HEK293T (cell line): ENCODE measurements at regions not wholly inside any gene's neighbourhood (a gene's known extent, or its start where the extent isn't known, plus 50 kb on each side); places are given as distances from the start of the nearest gene placed in this dataset.

ENCODE experiments used
- CTCF ChIA-PET: fragments of 350-600 bp; formaldehyde crosslinking; extraction: SDS; loops from one replicate; lab custom pipeline; 2021; ENCODE audit warnings: antibody characterized with exemption, inconsistent platforms; lab: Yijun Ruan, JAX
- POLR2A ChIA-PET: fragments of 350-600 bp; formaldehyde crosslinking; extraction: SDS; loops from one replicate; lab custom pipeline; 2020; ENCODE audit warnings: antibody characterized with exemption, inconsistent platforms; lab: Yijun Ruan, JAX
- DNase-seq: peaks from one replicate; pipeline ENCODE4 v3.0.0; 2012; ENCODE audit warnings: mixed read lengths; ENCODE audit errors: extremely low spot score
- ARNT ChIP-seq: fragments of 450-650 bp; IDR thresholded peaks from 2 replicates; pipeline ENCODE4 v1.6.1; 2017; ENCODE audit warnings: mild to moderate bottlenecking
- BHLHE40 ChIP-seq: fragments of 450-650 bp; IDR thresholded peaks from 2 replicates; pipeline ENCODE4 v1.6.1; 2016; ENCODE audit warnings: mild to moderate bottlenecking, moderate library complexity, borderline replicate concordance
- CTBP1 ChIP-seq: fragments of 450-650 bp; IDR thresholded peaks from 2 replicates; pipeline ENCODE4 v1.6.1; 2016; ENCODE audit warnings: borderline replicate concordance
- ELF4 ChIP-seq: fragments of 450-650 bp; IDR thresholded peaks from 2 replicates; pipeline ENCODE4 v1.6.1; 2017; ENCODE audit warnings: antibody characterized with exemption
- FOXA1 ChIP-seq: fragments of 450-650 bp; IDR thresholded peaks from 2 replicates; pipeline ENCODE4 v1.6.1; 2016; ENCODE audit warnings: mild to moderate bottlenecking
- FOXK2 ChIP-seq: fragments of 450-650 bp; IDR thresholded peaks from 2 replicates; pipeline ENCODE4 v1.6.1; 2016; ENCODE audit warnings: mild to moderate bottlenecking
- FOXM1 ChIP-seq: fragments of 450-650 bp; IDR thresholded peaks from 2 replicates; pipeline ENCODE4 v1.6.1; 2017; ENCODE audit warnings: mild to moderate bottlenecking, borderline replicate concordance
- HDGF ChIP-seq: fragments of 450-650 bp; IDR thresholded peaks from 2 replicates; pipeline ENCODE4 v1.6.1; 2017; ENCODE audit warnings: antibody characterized with exemption, borderline replicate concordance
- L3MBTL2 ChIP-seq: fragments of 450-650 bp; conservative IDR thresholded peaks from 2 replicates; pipeline ENCODE4 v1.6.1; 2016; ENCODE audit warnings: mild to moderate bottlenecking
- LEF1 ChIP-seq: fragments of 450-650 bp; IDR thresholded peaks from 2 replicates; pipeline ENCODE4 v1.6.1; 2017; ENCODE audit warnings: mild to moderate bottlenecking, borderline replicate concordance
- NFRKB ChIP-seq: fragments of 450-650 bp; IDR thresholded peaks from 2 replicates; pipeline ENCODE4 v1.6.1; 2016; ENCODE audit warnings: mild to moderate bottlenecking, moderate library complexity
- SP1 ChIP-seq: fragments of 450-650 bp; IDR thresholded peaks from 2 replicates; pipeline ENCODE4 v1.6.1; 2017
- SUZ12 ChIP-seq: fragments of 450-650 bp; IDR thresholded peaks from 2 replicates; pipeline ENCODE4 v1.6.1; 2016; ENCODE audit warnings: mild to moderate bottlenecking
- TARDBP ChIP-seq: fragments of 450-650 bp; IDR thresholded peaks from 2 replicates; pipeline ENCODE4 v1.6.1; 2016
- ZNF384 ChIP-seq: fragments of 450-650 bp; IDR thresholded peaks from 2 replicates; pipeline ENCODE4 v1.6.1; 2016
- TF ChIP-seq, protein P1 (sequence below): fragments of 450-650 bp; IDR thresholded peaks from 2 replicates; pipeline ENCODE4 v1.6.1; 2016

DNA sequence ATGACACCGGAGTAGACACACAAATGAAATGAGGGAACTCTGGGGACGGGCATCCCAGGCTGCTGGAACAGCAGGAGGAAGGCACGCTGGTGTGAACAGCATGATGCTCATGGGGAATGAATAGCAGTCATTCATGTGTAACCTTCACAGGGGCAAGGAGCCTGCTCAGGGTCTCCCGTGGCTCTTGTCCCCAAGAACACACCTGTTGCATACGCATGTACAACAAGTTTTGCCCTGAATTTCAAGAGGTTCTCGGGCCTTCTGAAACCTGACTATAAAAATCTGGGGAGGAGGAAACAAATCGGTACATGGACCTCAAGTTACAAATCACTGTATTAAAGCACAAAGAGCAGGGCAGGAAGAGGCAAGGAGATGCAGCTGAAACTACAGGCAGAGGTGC lies 93.4 kb downstream of the RRAGC start:
- POLR2A ChIA-PET = interaction anchor here (0.5 kb wide), 1 partner anchor 37 kb away, joined by 3 read pairs; no protein-coding TSS in a partner anchor
- CTCF ChIA-PET = no interaction called here
- no peak for TF ChIP-seq ARNT
- no peak for TF ChIP-seq SUZ12
- no peak for TF ChIP-seq ELF4
- no peak for TF ChIP-seq TARDBP
- no peak for TF ChIP-seq LEF1
- TF ChIP-seq FOXM1 = no peak
- no peak for TF ChIP-seq FOXK2
- TF ChIP-seq CTBP1 = no peak
- no peak for TF ChIP-seq BHLHE40
- DNase-seq = no peak

DNA sequence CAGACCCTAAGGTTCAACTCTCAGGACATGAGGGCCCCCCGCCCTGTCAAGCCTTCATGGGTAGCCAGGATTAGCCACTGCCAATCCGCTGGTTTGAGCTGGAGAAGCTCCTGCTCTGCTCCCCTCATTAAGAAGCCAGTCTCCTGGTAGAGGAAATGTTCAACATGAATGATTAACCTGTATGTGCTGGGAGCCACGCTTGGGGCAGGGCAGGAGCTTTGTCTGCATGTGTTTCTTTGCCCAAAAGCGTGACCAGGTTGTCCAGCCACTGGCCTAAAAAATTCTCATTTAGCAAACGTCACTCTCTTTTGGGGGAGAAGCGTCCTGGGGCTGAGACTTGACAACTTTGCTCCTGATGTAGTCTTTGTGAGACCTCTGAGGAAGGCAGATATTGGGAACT lies 96.5 kb downstream of the RRAGC start:
- no peak for TF ChIP-seq FOXK2
- no peak for TF ChIP-seq L3MBTL2
- TF ChIP-seq FOXA1 = no peak
- no peak for TF ChIP-seq SP1
- TF ChIP-seq LEF1 = no peak
- TF ChIP-seq, protein P1, sequence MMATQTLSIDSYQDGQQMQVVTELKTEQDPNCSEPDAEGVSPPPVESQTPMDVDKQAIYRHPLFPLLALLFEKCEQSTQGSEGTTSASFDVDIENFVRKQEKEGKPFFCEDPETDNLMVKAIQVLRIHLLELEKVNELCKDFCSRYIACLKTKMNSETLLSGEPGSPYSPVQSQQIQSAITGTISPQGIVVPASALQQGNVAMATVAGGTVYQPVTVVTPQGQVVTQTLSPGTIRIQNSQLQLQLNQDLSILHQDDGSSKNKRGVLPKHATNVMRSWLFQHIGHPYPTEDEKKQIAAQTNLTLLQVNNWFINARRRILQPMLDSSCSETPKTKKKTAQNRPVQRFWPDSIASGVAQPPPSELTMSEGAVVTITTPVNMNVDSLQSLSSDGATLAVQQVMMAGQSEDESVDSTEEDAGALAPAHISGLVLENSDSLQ = no peak
- no peak for TF ChIP-seq BHLHE40
- TF ChIP-seq CTBP1 = no peak
- TF ChIP-seq FOXM1 = no peak
- no peak for TF ChIP-seq ZNF384
- TF ChIP-seq ARNT = no peak
- no peak for TF ChIP-seq SUZ12
- TF ChIP-seq ELF4 = no peak
- no peak for TF ChIP-seq HDGF
- no peak for TF ChIP-seq NFRKB
- no peak for TF ChIP-seq TARDBP
- POLR2A ChIA-PET = no interaction called here
- CTCF ChIA-PET = no interaction called here
- DNase-seq = no peak

DNA sequence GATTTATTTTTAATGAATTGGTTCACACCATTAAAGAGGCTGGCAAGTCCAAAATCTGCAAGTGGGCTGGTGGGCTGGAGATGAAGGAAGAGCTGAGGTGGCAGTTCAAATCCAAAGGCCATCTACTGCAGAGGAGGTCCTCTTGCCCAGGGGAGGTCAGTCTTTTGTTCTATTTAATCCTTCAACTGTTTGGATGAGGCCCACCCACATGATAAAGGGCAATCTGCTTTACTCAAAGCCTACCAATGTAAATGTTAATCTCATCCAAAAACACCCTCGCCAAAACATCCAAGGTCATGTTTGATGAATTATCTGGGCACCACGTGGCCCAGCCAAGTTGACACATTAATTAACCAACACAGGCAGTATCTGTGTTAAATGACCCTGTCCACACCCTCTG lies 99.0 kb downstream of the RRAGC start:
- CTCF ChIA-PET = no interaction called here
- POLR2A ChIA-PET = no interaction called here
- no peak for DNase-seq
- no peak for TF ChIP-seq FOXK2
- TF ChIP-seq BHLHE40 = no peak
- no peak for TF ChIP-seq ELF4
- no peak for TF ChIP-seq NFRKB
- no peak for TF ChIP-seq SUZ12
- TF ChIP-seq FOXA1 = no peak
- TF ChIP-seq, protein P1 = no peak

DNA sequence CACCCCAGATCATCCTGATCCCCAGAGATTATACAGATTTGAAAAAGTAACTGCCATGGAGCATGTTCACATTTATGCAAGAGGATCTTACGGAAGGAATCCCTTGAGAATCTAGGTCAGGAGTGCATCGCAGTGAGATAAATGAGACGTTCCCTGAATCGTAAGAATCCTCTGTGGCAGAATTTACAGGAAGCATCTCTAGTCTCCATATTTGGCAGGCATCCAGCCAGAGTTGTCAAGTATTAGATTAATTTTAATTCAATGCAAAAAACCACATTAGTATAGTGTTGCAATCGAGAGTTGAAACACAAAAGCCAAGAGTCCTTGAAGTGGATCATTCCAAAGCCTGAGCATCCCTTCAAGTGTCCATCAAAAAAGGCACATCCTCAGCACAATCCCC lies 100.8 kb downstream of the RRAGC start:
- CTCF ChIA-PET = no interaction called here
- no peak for DNase-seq
- POLR2A ChIA-PET = no interaction called here
- TF ChIP-seq ARNT = no peak
- TF ChIP-seq FOXM1 = no peak
- TF ChIP-seq, protein P1 = no peak
- TF ChIP-seq BHLHE40 = no peak
- no peak for TF ChIP-seq SP1
- no peak for TF ChIP-seq FOXK2
- no peak for TF ChIP-seq CTBP1
- TF ChIP-seq ZNF384 = no peak
- no peak for TF ChIP-seq SUZ12
- TF ChIP-seq L3MBTL2 = no peak
- no peak for TF ChIP-seq TARDBP
- no peak for TF ChIP-seq NFRKB
- no peak for TF ChIP-seq LEF1
- TF ChIP-seq FOXA1 = no peak
- TF ChIP-seq ELF4 = no peak
- TF ChIP-seq HDGF = no peak

DNA sequence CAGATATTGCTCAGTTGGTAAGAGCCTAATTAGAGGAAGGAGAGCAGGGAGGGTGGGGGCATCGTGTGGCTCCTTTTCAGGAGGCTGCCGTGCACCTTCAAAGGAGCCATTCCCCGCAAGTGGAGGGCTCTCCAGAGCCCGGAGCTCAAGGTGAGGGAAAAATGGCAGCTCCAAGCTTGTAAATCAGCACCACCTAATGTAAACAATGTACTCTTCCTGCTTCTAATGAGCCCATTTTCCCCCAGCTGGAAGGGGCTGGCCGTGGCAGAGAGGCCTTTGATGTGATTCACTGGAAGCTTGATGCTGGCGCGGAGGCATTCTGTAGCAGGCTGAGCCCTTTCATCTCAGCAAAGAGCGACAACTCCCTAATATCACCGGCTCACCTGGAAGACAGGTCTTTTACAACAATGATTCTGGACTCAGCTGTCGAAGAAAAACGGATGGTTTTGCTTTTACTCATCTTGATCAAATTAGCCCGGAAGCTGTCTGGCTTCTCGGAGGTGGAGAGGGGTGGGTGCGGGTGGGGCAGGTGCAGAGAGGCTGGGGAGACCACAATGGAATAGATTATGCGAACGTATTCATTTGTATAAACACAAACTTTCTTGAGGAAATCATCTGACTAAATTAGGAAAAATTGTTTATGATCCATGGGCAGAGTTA lies 112.5 kb downstream of the RRAGC start:
- ChIA-PET POLR2A (no interaction called here), CTCF (no interaction called here)
- TF ChIP-seq HDGF (no peak), TARDBP (no peak), CTBP1 (no peak), LEF1 (no peak), BHLHE40 (no peak), FOXA1 (no peak), L3MBTL2 (no peak), FOXK2 (no peak), ARNT (no peak), SUZ12 (no peak), ZNF384 (no peak)
- TF ChIP-seq, protein P1 = no peak
- no peak for DNase-seq

DNA sequence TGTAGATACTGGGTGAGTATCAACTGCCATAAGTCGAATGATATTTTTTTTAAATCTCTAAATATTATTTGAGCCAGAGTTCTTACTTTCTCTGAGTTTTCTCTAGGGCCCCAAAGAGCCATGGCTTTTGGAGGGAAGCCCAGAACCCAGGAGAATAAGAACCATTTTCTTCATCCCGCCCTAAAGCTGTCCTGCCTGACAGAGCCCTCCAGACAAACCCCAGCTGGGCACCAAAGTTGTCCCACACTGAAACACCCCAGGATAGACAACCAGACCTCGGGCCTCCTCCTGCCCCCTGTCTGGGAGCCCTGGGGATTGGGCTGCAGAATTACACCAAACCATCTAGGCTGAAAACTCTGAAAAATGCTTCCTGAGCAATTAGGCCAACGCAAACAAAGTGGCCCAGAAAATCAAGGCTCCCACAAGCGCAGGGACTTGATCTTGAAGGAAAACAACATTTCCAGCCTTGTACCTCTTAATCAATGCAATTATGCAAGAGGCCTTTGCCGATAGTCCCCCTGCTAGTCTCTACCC lies 113.1 kb downstream of the RRAGC start:
- no peak for TF ChIP-seq ARNT
- no peak for TF ChIP-seq SP1
- TF ChIP-seq LEF1 = no peak
- no peak for TF ChIP-seq FOXK2
- no peak for TF ChIP-seq L3MBTL2
- TF ChIP-seq NFRKB = no peak
- DNase-seq = no peak
- ChIA-PET POLR2A (no interaction called here), CTCF (no interaction called here)
